A549 (cell line): ENCODE measurements at regions not wholly inside any gene's neighbourhood (a gene's known extent, or its start where the extent isn't known, plus 50 kb on each side); places are given as distances from the start of the nearest gene placed in this dataset.

ENCODE experiments used
- CTCF ChIP-seq: fragments of >200 bp; sonication (Bioruptor Twin); formaldehyde crosslinking; IDR thresholded peaks from 3 replicates; pipeline ENCODE4 v1.5.1; 2016
- EHF ChIP-seq: fragments of 250-450 bp; sonication (Bioruptor Pico); IDR thresholded peaks from 2 replicates; pipeline ENCODE4 v1.5.0; 2020; ENCODE audit warnings: mild to moderate bottlenecking
- ELK1 ChIP-seq: fragments of 150-350 bp; IDR thresholded peaks from 2 replicates; pipeline ENCODE4 v1.6.1; 2014; ENCODE audit warnings: low read depth, mild to moderate bottlenecking, low read length
- EP300 ChIP-seq, 2 experiments: fragments of >200 bp; sonication (Bioruptor Twin); formaldehyde crosslinking; IDR thresholded peaks; 2 replicates in 1 of 2; 3 replicates in 1 of 2; pipeline ENCODE4 v1.6.1; 2016 to 2017
- HEYL ChIP-seq: fragments of 250-450 bp; sonication (Bioruptor Pico); IDR thresholded peaks from 2 replicates; pipeline ENCODE4 v1.8.0; 2021; ENCODE audit warnings: mild to moderate bottlenecking, moderate library complexity
- JUN ChIP-seq, 2 experiments: fragments of >200 bp; sonication (Bioruptor Twin); formaldehyde crosslinking; IDR thresholded peaks; 2 replicates in 1 of 2; 3 replicates in 1 of 2; pipeline ENCODE4 v1.6.1; 2016 to 2017
- KDM5A ChIP-seq: fragments of 200-600 bp; sonication (generic); IDR thresholded peaks from 2 replicates; pipeline ENCODE4 v1.6.1; 2016; ENCODE audit warnings: antibody characterized with exemption, mild to moderate bottlenecking
- MYC ChIP-seq: IDR thresholded peaks from 2 replicates; pipeline ENCODE4 v1.6.1; 2012; ENCODE audit warnings: mild to moderate bottlenecking, inconsistent platforms, low read length, improper control_type of control experiment, borderline replicate concordance
- POLR2A ChIP-seq: IDR thresholded peaks from 2 replicates; pipeline ENCODE4 v1.6.1; 2012; ENCODE audit warnings: mild to moderate bottlenecking, low read length
- REST ChIP-seq: fragments of 200-600 bp; sonication (generic); IDR thresholded peaks from 2 replicates; pipeline ENCODE4 v1.6.1; 2016; ENCODE audit warnings: antibody characterized with exemption, mild to moderate bottlenecking, moderate library complexity
- ZFP36 ChIP-seq: fragments of 450-650 bp; IDR thresholded peaks from 2 replicates; pipeline ENCODE4 v1.6.1; 2014; ENCODE audit warnings: borderline replicate concordance; ENCODE audit not compliant: partially characterized antibody
- TF ChIP-seq, protein P1 (sequence below): IDR thresholded peaks from 2 replicates; pipeline ENCODE4 v1.6.1; 2012
- TF ChIP-seq, protein P2 (sequence below): IDR thresholded peaks from 2 replicates; pipeline ENCODE4 v1.6.1; 2012

DNA sequence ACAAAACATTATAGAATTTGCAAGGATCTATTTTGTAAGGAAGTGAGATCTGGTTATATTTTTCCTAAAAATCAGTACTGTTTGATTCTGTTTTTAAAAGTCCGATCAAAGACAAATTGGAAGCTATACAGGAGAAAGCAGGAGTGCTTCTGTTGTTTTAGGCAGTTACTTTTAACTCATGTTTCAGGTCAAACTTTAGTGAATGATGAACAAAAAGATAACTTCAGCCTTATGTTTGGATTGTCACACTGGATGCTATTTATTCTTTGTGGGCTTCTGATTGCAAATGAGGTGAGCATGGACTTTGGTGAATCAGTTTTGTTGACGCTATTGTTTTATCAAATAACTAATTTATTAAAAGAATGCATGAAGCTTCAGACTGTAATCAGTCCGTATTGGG lies 228.7 kb upstream of the SLC35B3 start:
- TF ChIP-seq CTCF, result no peak
- TF ChIP-seq HEYL (CRISPR knock-in tag), result no peak
- TF ChIP-seq, protein P1, sequence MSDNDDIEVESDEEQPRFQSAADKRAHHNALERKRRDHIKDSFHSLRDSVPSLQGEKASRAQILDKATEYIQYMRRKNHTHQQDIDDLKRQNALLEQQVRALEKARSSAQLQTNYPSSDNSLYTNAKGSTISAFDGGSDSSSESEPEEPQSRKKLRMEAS, result no peak
- no peak for TF ChIP-seq JUN (IDR thresholded peaks at IDR 0.05)
- no peak for TF ChIP-seq REST
- TF ChIP-seq ZFP36, result no peak
- no peak for TF ChIP-seq MYC
- no peak for TF ChIP-seq ELK1
- no peak for TF ChIP-seq EP300 (IDR thresholded peaks at IDR 0.05)
- TF ChIP-seq, protein P2, sequence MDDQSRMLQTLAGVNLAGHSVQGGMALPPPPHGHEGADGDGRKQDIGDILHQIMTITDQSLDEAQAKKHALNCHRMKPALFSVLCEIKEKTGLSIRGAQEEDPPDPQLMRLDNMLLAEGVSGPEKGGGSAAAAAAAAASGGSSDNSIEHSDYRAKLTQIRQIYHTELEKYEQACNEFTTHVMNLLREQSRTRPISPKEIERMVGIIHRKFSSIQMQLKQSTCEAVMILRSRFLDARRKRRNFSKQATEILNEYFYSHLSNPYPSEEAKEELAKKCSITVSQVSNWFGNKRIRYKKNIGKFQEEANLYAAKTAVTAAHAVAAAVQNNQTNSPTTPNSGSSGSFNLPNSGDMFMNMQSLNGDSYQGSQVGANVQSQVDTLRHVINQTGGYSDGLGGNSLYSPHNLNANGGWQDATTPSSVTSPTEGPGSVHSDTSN, result no peak
- TF ChIP-seq POLR2A, result no peak
- no peak for TF ChIP-seq KDM5A
- no peak for TF ChIP-seq EHF (CRISPR knock-in tag)
